Smooth muscle cell of the brain vasculature (primary cell): ENCODE measurements at regions not wholly inside any gene's neighbourhood (a gene's known extent, or its start where the extent isn't known, plus 50 kb on each side); places are given as distances from the start of the nearest gene placed in this dataset.

ENCODE experiments used
- DNase-seq: peaks from one replicate; pipeline ENCODE4 v3.0.0-alpha.2; 2012; ENCODE audit warnings: low read depth, low spot score

- no peak for DNase-seq
These were observed 559.9 kb downstream of the INHBA start for GRCh38 chr7:41142904-41143473.

DNA sequence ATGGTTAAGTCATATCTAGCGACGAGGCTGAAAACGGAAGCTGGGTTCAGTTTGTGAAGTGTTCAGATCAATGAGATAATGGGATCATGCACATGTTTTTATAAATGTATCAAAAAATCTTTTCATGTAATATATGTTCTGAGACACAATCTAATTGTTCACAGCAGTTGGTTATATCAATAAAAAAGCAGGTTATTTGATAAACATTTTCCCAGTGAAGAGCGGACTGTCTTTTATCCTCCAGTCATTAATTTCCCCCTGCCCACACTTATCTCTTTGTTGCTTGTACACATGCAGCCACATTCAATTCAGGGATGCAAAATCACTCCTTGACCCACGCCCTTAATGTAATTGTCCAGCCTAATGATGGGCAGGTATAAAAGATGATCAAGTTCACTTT is 563.1 kb downstream of the INHBA start:
- DNase-seq, result no peak

- no peak for DNase-seq
These were observed 566.3 kb downstream of the INHBA start for GRCh38 chr7:41136551-41136950.

- DNase-seq, result no peak
These were observed 567.4 kb downstream of the INHBA start for GRCh38 chr7:41135511-41135910.

DNA sequence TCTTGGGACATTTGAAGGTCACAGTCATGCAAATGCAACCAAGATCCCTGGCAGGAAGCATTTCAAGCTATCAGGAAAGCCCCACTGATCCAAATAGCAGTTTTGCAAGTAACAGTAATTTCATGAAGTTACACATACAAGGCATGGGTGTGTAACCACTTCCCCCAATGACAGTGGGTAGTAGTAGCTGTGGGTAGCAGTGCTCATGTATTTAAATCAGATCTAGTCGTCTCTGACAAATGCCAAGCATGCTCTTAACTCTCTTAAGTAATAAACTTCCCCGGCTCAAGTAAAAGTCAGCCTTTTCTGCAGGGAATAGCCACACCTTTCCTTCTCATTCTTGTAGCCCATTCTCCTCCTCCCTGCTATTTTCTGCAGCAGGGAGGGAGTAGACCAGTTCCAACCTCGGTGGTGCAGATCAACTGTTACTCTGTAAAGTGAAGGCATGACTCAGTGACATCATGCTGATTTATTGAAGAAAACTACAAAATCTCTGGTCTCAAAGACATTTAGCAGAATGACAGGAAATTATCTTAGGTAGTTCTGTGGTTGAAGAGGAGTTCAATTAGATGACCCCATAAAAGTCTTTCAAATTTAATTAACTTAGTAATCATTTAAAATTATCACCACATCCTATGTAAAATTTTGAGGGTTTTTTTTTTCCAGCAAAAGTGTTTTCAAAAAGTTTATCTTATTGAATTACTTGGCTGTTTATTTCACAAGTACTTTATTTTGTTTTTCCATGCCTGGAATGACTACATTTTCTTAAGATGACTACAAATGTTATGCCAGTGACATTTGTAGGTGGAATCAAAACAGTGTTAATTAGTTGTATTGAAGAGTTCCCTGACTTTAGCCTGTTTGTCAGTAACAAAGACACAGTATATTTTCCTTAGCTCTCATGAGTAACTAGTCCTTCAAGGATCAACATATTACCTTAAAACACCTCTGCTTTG is 568.3 kb downstream of the INHBA start:
- DNase-seq, result peak; percentile 28

DNA sequence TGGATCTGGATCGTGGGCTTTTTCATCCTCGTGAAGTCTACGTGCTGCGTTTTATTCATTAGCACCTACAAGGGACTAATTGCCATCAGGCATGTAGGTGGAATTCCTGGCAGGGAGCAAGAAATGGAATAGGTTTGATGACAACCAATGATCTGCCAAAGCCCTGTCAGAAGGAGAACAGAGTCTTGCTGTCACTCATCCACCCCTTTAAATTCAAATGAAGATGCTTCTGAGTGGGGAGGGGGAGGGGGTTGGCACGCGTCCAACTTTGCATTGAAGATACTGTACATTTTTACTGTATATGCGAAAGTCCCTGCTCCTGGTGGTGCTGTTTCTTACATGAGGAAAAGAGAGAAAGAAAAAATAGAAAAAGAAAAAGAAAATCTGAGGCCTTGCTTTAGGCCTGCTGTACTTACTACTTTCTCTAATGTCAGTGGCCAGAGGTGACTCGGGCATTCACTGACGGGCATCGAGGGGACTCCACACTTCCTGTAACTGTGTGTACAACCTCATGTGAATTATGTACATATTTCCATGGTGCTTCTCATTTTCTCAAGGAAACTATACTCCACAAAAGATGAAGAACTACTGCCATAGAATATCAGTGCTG is 569.1 kb downstream of the INHBA start:
- DNase-seq, result no peak

DNA sequence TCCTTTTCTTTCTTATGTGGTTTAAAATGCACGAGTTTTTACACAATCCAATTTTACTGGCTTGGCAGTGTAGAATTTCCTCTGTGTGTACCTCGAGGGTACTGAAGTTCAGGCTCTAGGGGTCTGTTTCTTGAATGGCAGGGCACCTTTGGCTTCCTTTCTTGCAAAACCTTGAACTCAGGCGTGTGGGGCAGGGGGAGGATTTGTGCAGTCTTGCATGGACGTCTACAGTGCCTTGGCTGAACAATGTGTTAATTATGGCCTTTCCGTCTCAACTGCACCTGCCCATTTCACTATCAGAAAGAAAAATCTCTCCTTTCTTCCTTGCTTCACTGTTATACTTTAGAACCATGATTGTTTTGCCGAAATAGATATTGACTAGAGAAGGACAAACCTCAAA is 570.9 kb downstream of the INHBA start:
- DNase-seq, result no peak

DNA sequence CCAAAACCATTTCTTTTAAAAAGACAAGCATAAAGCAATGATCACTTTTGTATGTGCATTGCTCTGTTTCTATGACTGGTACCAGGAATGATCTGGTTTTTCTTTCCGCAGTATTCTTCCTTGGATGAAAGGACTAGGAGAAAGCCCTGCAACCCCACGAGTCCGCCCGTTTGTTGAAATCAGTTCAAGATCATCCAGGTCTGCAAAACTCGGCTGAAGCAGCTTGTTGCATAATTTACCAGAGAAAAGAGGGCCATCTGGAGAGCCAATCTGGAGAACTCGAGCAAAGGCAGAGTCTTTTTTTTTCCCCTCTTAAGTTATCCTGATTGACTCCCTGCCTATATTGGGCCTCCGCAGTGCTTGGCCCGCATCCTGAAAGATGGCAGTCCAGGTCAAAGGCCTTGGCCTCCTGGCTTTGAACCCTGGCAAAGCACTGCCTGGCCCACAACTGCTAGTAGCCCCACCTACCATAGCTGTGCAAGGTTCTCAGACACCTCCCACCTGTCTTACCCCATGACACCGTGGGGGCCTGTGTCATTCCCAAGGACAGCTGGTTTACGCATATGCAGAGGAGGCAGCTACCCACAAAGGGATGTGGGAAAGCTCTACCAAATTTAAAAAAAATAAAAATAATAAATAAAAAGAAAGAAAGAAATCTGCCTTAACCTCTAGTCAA is 572.2 kb downstream of the INHBA start:
- DNase-seq, result no peak

- no peak for DNase-seq
These were observed 572.8 kb downstream of the INHBA start for GRCh38 chr7:41130086-41130485.

DNA sequence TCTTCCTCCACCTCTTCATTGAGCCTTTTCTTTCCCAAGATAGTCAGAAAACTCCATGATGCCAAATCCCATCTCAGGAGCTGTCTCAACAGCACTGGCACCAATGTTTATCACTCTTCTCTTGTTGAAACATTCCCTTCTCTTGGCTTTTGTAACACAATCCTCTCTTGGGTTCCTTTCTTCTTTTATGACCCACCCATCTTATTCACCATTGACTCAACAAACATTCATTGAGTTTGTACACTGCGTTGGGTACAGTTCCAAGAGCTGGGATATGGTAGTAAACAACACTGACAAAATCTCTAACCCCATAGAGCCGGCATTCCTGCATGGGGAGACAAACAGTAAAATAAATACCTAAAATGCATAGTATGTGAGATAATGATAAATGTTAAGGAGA is 577.5 kb downstream of the INHBA start:
- no peak for DNase-seq

GRCh38 chr7:41122256-41122987 is 580.5 kb downstream of the INHBA start:
- no peak for DNase-seq

- no peak for DNase-seq
These were observed 581.7 kb downstream of the INHBA start for GRCh38 chr7:41121228-41121627.

- no peak for DNase-seq
These were observed 584.4 kb downstream of the INHBA start for GRCh38 chr7:41118486-41118885.

DNA sequence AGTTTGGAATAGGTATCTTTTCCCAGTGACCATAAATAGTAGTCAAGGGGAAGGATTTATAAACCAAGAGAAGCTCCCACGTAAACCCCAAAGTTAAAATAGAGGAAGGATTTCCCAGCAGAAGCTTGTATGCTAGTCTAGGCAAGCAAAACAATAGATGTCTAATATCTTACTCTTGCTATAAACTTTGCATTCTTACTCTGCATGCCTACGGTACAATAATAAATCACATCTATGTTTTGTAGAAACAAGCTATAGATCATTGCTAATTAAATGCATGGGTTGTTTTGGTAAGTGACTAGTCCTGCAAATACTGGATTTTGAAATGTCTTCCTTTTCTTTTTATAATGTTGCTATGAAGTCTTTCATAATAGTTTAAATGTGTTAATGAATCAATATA is 585.5 kb downstream of the INHBA start:
- no peak for DNase-seq

- no peak for DNase-seq
These were observed 586.1 kb downstream of the INHBA start for GRCh38 chr7:41116817-41117216.

GRCh38 chr7:41116337-41116736 is 586.6 kb downstream of the INHBA start:
- DNase-seq, result no peak

DNA sequence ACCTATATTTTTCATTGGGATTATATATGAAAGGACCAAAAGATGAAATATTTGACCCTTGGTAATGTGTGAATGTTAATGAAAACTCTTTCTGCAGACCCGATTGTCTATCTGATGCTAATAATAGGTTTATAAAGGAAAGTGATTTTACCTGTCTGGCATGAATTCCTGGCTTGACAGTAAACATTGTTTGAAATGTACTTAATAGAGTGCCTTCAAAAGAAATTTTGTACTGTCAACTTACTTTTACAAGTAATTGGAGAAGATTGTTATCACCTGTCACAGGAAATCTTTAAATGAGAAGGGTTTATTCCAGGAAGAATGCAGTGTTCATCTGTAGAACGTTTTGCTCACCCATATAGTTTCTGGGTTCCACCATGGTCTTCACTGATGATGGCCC is 588.2 kb downstream of the INHBA start:
- no peak for DNase-seq

DNA sequence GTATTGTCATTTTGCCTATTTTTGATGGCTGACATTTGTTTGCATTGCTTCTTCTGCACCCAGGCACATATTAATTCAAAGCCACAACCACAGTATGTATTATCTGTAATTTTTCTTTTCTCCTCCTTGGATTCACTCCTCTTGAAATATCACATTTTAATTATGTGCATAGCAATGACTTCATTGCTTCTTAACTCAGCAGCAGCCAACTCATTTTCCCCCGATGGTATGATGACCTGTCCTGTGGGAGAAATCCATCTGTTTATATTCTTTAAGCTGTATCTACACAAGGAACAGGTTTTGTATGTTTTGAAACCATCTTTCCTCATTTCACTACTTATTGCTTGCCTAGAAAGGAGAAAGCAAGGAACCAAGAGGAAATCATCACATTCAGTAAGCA is 588.8 kb downstream of the INHBA start:
- DNase-seq, result no peak

- no peak for DNase-seq
These were observed 589.2 kb downstream of the INHBA start for GRCh38 chr7:41113719-41114118.

- no peak for DNase-seq
These were observed 592.7 kb downstream of the INHBA start for GRCh38 chr7:41110186-41110585.

DNA sequence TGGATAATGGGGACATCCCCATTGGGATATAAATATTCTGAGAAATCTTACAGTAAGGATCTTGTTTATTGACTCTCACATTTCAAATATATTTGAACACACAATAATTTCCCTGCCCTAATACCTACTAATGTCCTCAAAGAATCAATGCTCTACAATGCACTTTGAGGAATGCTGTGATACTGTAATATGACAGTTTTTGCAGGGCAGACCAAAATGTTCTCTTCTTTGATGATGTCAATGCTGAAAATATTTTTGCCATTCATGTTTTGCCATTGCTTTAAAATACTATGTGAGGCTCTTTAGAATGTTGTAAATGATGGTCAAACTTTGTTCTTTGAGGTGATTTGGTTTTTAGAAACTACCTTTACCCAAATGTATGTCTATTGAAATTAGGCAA is 594.1 kb downstream of the INHBA start:
- no peak for DNase-seq
